GM12865 (cell line): ENCODE measurements at regions not wholly inside any gene's neighbourhood (a gene's known extent, or its start where the extent isn't known, plus 50 kb on each side); places are given as distances from the start of the nearest gene placed in this dataset.
"Not testable (repeated sequence)": the region's sequence is repeated elsewhere in the genome, so short reads cannot be mapped to it uniquely, and the experiment has no call there.

ENCODE experiments used
- DNase-seq: peaks from one replicate; pipeline ENCODE4 v3.0.0; 2010; ENCODE audit warnings: low read depth
- H3K4me3 ChIP-seq: 2 replicates; pipeline ENCODE4 v1.5.1; 2011; ENCODE audit warnings: mild to moderate bottlenecking, low read depth, low read length, control low read depth
- CTCF ChIP-seq: IDR thresholded peaks from 2 replicates; pipeline ENCODE4 v1.5.1; 2011; ENCODE audit warnings: low read length, control low read depth, low read depth, inconsistent platforms; ENCODE audit not compliant: insufficient read depth; ENCODE audit errors: missing control alignments

- TF ChIP-seq CTCF, result no peak
- no peak overlapping the region for H3K4me3 ChIP-seq
- DNase-seq, result no peak
These were observed 127.1 kb upstream of the SHH start for GRCh38 chr7:155939350-155939749.

- no peak for TF ChIP-seq CTCF
- DNase-seq, result no peak
- no peak overlapping the region for H3K4me3 ChIP-seq
These were observed 125.9 kb upstream of the SHH start for GRCh38 chr7:155938129-155938528.

- DNase-seq, result no peak
- no peak overlapping the region for H3K4me3 ChIP-seq
- TF ChIP-seq CTCF, result no peak
These were observed 123.5 kb upstream of the SHH start for GRCh38 chr7:155935726-155936125.

- no peak for TF ChIP-seq CTCF
- DNase-seq, result no peak
- no peak overlapping the region for H3K4me3 ChIP-seq
These were observed 122.8 kb upstream of the SHH start for GRCh38 chr7:155935005-155935557.

GRCh38 chr7:155932324-155932723, 120.1 kb upstream of the SHH start:
- not testable (repeated sequence) for H3K4me3 ChIP-seq, DNase-seq

GRCh38 chr7:155931396-155932085, 119.3 kb upstream of the SHH start:
- no peak overlapping the region for H3K4me3 ChIP-seq
- no peak for TF ChIP-seq CTCF
- DNase-seq, result no peak

GRCh38 chr7:155930527-155930926, 118.3 kb upstream of the SHH start:
- no peak overlapping the region for H3K4me3 ChIP-seq
- no peak for DNase-seq
- TF ChIP-seq CTCF, result no peak
